Brain microvascular endothelial cell (primary cell): ENCODE measurements at regions not wholly inside any gene's neighbourhood (a gene's known extent, or its start where the extent isn't known, plus 50 kb on each side); places are given as distances from the start of the nearest gene placed in this dataset.
"Not testable (repeated sequence)": the region's sequence is repeated elsewhere in the genome, so short reads cannot be mapped to it uniquely, and the experiment has no call there.

Experiments used
- DNase-seq: peaks from one replicate; pipeline ENCODE4 v3.0.0-alpha.2; 2020
- H3K27ac ChIP-seq: fragments of 250-450 bp; sonication (Bioruptor Pico); 2 replicates; pipeline ENCODE4 v1.5.1; 2020; ENCODE audit warnings: mild to moderate bottlenecking, moderate library complexity
- H3K27me3 ChIP-seq: fragments of 250-450 bp; sonication (Bioruptor Pico); replicated peaks from 2 replicates; pipeline ENCODE4 v1.5.1; 2020; ENCODE audit warnings: mild to moderate bottlenecking
- H3K36me3 ChIP-seq: fragments of 250-450 bp; sonication (Bioruptor Pico); replicated peaks from 2 replicates; pipeline ENCODE4 v1.5.1; 2020; ENCODE audit warnings: mild to moderate bottlenecking
- H3K4me3 ChIP-seq: 2 replicates; pipeline ENCODE4 v1.5.1; 2011; ENCODE audit warnings: low read depth, mild to moderate bottlenecking, control low read depth, low read length, moderate library complexity
- CTCF ChIP-seq: IDR thresholded peaks from 2 replicates; pipeline ENCODE4 v1.5.1; 2011; ENCODE audit warnings: low read depth, mild to moderate bottlenecking, moderate library complexity, low read length, control low read depth, inconsistent platforms; ENCODE audit errors: missing control alignments
- in situ Hi-C: cut with HindIII; loops from 2 replicates; pipeline ENCODE4 v1.10.0; 2017; ENCODE audit warnings: low sequenced_read_pairs, low pct_ligation_motif_present

- no peak overlapping the region for H3K4me3 ChIP-seq
- no peak for TF ChIP-seq CTCF
- in situ Hi-C loops, result no loop called here
- H3K36me3 ChIP-seq, result no peaks in the 10 kb centered on the region
- DNase-seq, result no peak
- H3K27ac ChIP-seq, result no peak overlapping the region
- H3K27me3 ChIP-seq, result no peaks in the 10 kb centered on the region
Measured at GRCh38 chr13:40048551-40048950, 393.1 kb downstream of the COG6 start.

GRCh38 chr13:40052954-40053353, 397.5 kb downstream of the COG6 start:
- H3K4me3 ChIP-seq, result no peak overlapping the region
- DNase-seq, result no peak

DNA sequence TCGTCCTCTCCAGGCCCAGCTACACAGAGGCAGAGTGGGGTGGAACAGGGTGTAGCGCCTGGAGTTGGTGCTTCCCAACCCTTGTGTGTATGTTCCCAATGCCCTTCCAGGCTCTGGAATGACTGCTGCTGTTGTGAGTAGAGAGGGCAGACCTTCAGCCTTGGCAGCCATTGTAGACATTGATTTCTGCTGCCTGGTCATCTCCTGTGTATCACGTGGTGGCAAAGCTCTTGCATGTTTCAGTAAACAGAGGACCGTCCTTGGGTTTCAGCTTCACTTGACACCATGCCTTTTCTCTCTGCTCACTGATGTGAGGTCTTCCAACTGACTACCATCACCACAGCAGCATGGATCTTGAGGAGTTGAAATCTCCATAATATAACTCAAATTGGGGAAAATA, 397.9 kb downstream of the COG6 start:
- Histone ChIP-seq H3K27me3 (no peaks in the 10 kb centered on the region), H3K27ac (no peak overlapping the region), H3K36me3 (no peaks in the 10 kb centered on the region), H3K4me3 (no peak overlapping the region)
- in situ Hi-C loops, result no loop called here
- TF ChIP-seq CTCF, result no peak
- no peak for DNase-seq

More at GRCh38 chr13:40052954-40053353, 397.5 kb downstream of the COG6 start:
- H3K36me3 ChIP-seq, result no peaks in the 10 kb centered on the region
- no peak for TF ChIP-seq CTCF
- in situ Hi-C loops, result no loop called here
- H3K27ac ChIP-seq, result no peak overlapping the region
- H3K27me3 ChIP-seq, result no peaks in the 10 kb centered on the region

DNA sequence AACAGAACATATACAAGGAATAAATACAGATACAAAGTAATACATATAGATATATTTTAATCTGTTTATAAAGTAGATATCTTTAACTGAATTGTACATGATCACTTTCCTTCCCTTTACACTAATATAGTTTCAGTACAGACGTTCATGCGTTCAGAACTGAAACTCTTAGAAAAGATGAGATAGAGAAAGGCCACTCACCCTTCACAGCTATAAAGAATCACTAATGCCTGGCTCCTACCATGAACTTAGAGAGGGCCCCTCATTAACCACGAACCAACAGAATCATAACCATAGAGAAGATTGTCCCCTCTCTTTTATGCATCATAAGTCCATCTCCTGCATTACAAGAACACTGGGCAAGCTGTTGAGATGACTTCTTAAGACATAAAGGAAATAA, 399.0 kb downstream of the COG6 start:
- H3K4me3 ChIP-seq, DNase-seq, H3K27ac ChIP-seq, H3K36me3 ChIP-seq, H3K27me3 ChIP-seq, in situ Hi-C loops: not testable (repeated sequence)

DNA sequence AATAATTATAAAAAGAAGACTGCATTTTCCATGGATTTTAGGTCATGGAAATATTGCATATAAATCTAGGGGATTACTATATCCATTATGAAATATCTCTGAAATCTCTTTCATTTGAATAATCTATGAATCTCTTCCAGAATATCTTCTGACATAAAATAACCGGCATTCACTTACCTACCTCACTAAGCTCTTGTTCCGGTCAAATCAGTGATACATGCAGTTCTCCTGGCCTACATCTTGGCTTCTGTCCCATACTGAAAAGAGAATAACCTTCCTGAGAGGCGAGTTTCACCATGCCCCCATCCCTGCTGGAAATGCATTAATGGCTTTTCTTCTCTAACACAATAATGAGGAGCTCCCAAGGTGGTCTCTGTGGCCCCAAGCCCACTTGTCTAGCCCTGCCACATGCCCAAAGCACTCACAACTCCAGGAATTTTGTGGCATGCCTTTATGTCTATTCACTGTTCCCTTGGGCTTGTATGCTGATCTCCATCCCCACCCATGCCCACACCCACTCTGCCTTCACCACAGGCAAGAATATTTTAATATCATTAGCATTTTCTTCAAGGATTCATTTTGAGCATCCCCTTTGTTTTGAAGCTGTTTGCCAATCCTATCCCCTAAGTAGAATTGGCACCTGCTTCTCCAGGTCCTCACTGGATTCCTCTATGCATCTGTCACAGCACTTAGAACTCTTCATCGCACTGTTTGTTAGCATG, 401.6 kb downstream of the COG6 start:
- TF ChIP-seq CTCF, result no peak
- in situ Hi-C loops, result no loop called here
- H3K4me3 ChIP-seq, result no peak overlapping the region
- no peaks in the 10 kb centered on the region for H3K36me3 ChIP-seq
- no peak for DNase-seq
- H3K27ac ChIP-seq, result no peak overlapping the region
- H3K27me3 ChIP-seq, result no peaks in the 10 kb centered on the region

GRCh38 chr13:40058757-40059236, 403.3 kb downstream of the COG6 start:
- TF ChIP-seq CTCF, result no peak
- Histone ChIP-seq H3K27me3 (no peaks in the 10 kb centered on the region), H3K27ac (no peak overlapping the region), H3K4me3 (no peak overlapping the region), H3K36me3 (no peaks in the 10 kb centered on the region)
- in situ Hi-C loops, result no loop called here
- no peak for DNase-seq
